HCT116 (cell line): ENCODE measurements at regions not wholly inside any gene's neighbourhood (a gene's known extent, or its start where the extent isn't known, plus 50 kb on each side); places are given as distances from the start of the nearest gene placed in this dataset.

Experiments used
- ATAC-seq: fragments of 200-7000 bp; cut with Tn5 transposase; 2 replicates; pipeline ENCODE4 v1.9.1; 2020; ENCODE audit warnings: mild to moderate bottlenecking, moderate library complexity
- BruUV-seq: library from RNA; stranded (reverse); fragments of 400-500 nt; replicated peaks from 2 replicates; lab custom pipeline; 2021; lab: Mats Ljungman, UMichigan
- CTCF ChIA-PET: fragments of 300-600 bp; sonication (Branson Sonifier 250); formaldehyde crosslinking; loops from one replicate; lab custom pipeline; 2021; ENCODE audit warnings: antibody characterized with exemption; lab: Charles Lee
- POLR2A ChIA-PET: fragments of 300-600, 350-600 bp; sonication (Branson Sonifier 250); formaldehyde crosslinking; loops from one replicate; lab custom pipeline; 2021; ENCODE audit warnings: antibody characterized with exemption; lab: Charles Lee
- RAD21 ChIA-PET, 2 experiments: fragments of 300-600 bp; sonication (Branson Sonifier 250); formaldehyde crosslinking; loops; one replicate each; lab custom pipeline; 2023; ENCODE audit warnings: low total read pairs in 2 of 2; ENCODE audit not compliant: uncharacterized antibody in 2 of 2, unreplicated experiment in 2 of 2, low non-redundant PET in 1 of 2; lab: Charles Lee
- DNase-seq: peaks from one replicate; pipeline ENCODE4 v3.0.0-alpha.2; 2010; ENCODE audit warnings: low read depth, low spot score
- H2AFZ ChIP-seq: fragments of 200-600 bp; shearing (Covaris generic), sonication (generic); 2 replicates; pipeline ENCODE4 v1.6.1; 2017; ENCODE audit warnings: low read depth, mixed run types, mixed read lengths, antibody characterized with exemption, low read length; ENCODE audit not compliant: poor library complexity, severe bottlenecking
- H3K27ac ChIP-seq: 2 replicates; pipeline ENCODE4 v1.5.1; 2012; ENCODE audit warnings: low read depth, low read length
- H3K27me3 ChIP-seq: fragments of 200-600 bp; sonication (generic); 2 replicates; pipeline ENCODE4 v1.6.1; 2016; ENCODE audit warnings: mixed run types, low read length, mixed read lengths; ENCODE audit not compliant: insufficient read depth
- H3K36me3 ChIP-seq, 2 experiments: fragments of 200-500 bp in 1 of 2; fragments of 200-600 bp in 1 of 2; sonication (Bioruptor generic) in 1 of 2; sonication (generic) in 1 of 2; 2 replicates each; pipeline versions ENCODE4 v1.5.1 to v1.6.1; 2014 to 2016; ENCODE audit warnings: low read length in 2 of 2, inconsistent platforms in 1 of 2, mixed read lengths in 1 of 2, mixed run types in 1 of 2; ENCODE audit not compliant: insufficient read depth in 2 of 2, control insufficient read depth in 1 of 2
- H3K4me1 ChIP-seq, 2 experiments: fragments of 200-600 bp in 1 of 2; sonication (generic) in 1 of 2; 2 replicates each; pipeline versions ENCODE4 v1.5.1 to v1.6.1; 2012 to 2017; ENCODE audit warnings: low read length in 2 of 2, inconsistent platforms in 1 of 2, mild to moderate bottlenecking in 1 of 2, mixed read lengths in 1 of 2, mixed run types in 1 of 2, moderate library complexity in 1 of 2; ENCODE audit not compliant: insufficient read depth in 2 of 2, control insufficient read depth in 1 of 2
- H3K4me2 ChIP-seq: fragments of 200-600 bp; sonication (generic); 2 replicates; pipeline ENCODE4 v1.6.1; 2017; ENCODE audit warnings: mixed run types, low read length, mixed read lengths
- H3K4me3 ChIP-seq, 2 experiments: fragments of 200-600 bp in 1 of 2; sonication (generic) in 1 of 2; replicated peaks in 1 of 2; 2 replicates each; pipeline ENCODE4 v1.5.1; 2011 to 2016; ENCODE audit warnings: low read length in 2 of 2, control low read depth in 1 of 2, low read depth in 1 of 2, mild to moderate bottlenecking in 1 of 2, mixed read lengths in 1 of 2, mixed run types in 1 of 2
- H3K79me2 ChIP-seq: fragments of 200-600 bp; sonication (generic); 2 replicates; pipeline ENCODE4 v1.6.1; 2017; ENCODE audit warnings: mild to moderate bottlenecking, mixed run types, low read length, moderate library complexity, mixed read lengths; ENCODE audit not compliant: insufficient read depth
- H3K9ac ChIP-seq: fragments of 200-600 bp; sonication (generic); 2 replicates; pipeline ENCODE4 v1.6.1; 2016; ENCODE audit warnings: low read length, mixed read lengths
- H3K9me2 ChIP-seq: fragments of 200-600 bp; sonication (generic), shearing (Covaris generic); 2 replicates; pipeline ENCODE4 v1.6.1; 2017; ENCODE audit warnings: mixed run types, mild to moderate bottlenecking, moderate library complexity; ENCODE audit not compliant: insufficient read depth
- H3K9me3 ChIP-seq, 2 experiments: fragments of 200-500 bp in 1 of 2; fragments of 200-600 bp in 1 of 2; sonication (Bioruptor generic) in 1 of 2; sonication (generic) in 1 of 2; 2 replicates each; pipeline ENCODE4 v1.6.1; 2014 to 2017; ENCODE audit warnings: low read length in 2 of 2, mixed read lengths in 2 of 2, inconsistent platforms in 1 of 2, low read depth in 1 of 2, mild to moderate bottlenecking in 1 of 2, mixed run types in 1 of 2, moderate library complexity in 1 of 2; ENCODE audit not compliant: control insufficient read depth in 1 of 2, insufficient read depth in 1 of 2
- H4K20me1 ChIP-seq: fragments of 200-600 bp; sonication (generic), shearing (Covaris generic); 2 replicates; pipeline ENCODE4 v1.6.1; 2017; ENCODE audit warnings: mixed run types, mild to moderate bottlenecking, moderate library complexity; ENCODE audit not compliant: insufficient read depth
- FOSL1 ChIP-seq: IDR thresholded peaks from 2 replicates; pipeline ENCODE4 v1.6.1; 2012; ENCODE audit warnings: low read depth
- JUND ChIP-seq: IDR thresholded peaks from 2 replicates; pipeline ENCODE4 v1.6.1; 2012
- POLR2A ChIP-seq: IDR thresholded peaks from 2 replicates; pipeline ENCODE4 v1.7.0; 2011; ENCODE audit warnings: borderline replicate concordance; ENCODE audit not compliant: insufficient read depth, insufficient read length; ENCODE audit errors: extremely low read depth
- POLR2AphosphoS5 ChIP-seq: IDR thresholded peaks from 2 replicates; pipeline ENCODE4 v1.6.1; 2011; ENCODE audit warnings: mild to moderate bottlenecking, low read depth, low read length, moderate library complexity
- RAD21 ChIP-seq: IDR thresholded peaks from 2 replicates; pipeline ENCODE4 v1.6.1; 2012; ENCODE audit warnings: low read depth, mild to moderate bottlenecking
- SIN3A ChIP-seq: IDR thresholded peaks from 2 replicates; pipeline ENCODE4 v1.6.1; 2012; ENCODE audit warnings: low read depth
- SRF ChIP-seq: IDR thresholded peaks from 2 replicates; pipeline ENCODE4 v1.6.1; 2012; ENCODE audit warnings: low read depth
- ZFX ChIP-seq: fragments of 450-650 bp; IDR thresholded peaks from 2 replicates; pipeline ENCODE4 v1.6.1; 2017
- ZNF274 ChIP-seq: fragments of 200-500 bp; sonication (Bioruptor generic); IDR thresholded peaks from 2 replicates; pipeline ENCODE4 v1.6.1; 2014; ENCODE audit warnings: mild to moderate bottlenecking, low read depth, low read length, inconsistent platforms
- intact Hi-C: fragments of 100-400 bp; cut with micrococcal nuclease; formaldehyde crosslinking; loops from 2 replicates; pipeline ENCODE4 v1.10.0; 2022
- TF ChIP-seq, protein P1 (sequence below): IDR thresholded peaks from 2 replicates; pipeline ENCODE4 v1.6.1; 2011; ENCODE audit warnings: mild to moderate bottlenecking, low read length, moderate library complexity; ENCODE audit not compliant: insufficient replicate concordance; ENCODE audit errors: extremely low read depth
- TF ChIP-seq, protein P2 (sequence below): IDR thresholded peaks from 2 replicates; pipeline ENCODE4 v1.6.1; 2012; ENCODE audit warnings: low read depth
- TF ChIP-seq, protein P3 (sequence below): IDR thresholded peaks from 2 replicates; pipeline ENCODE4 v1.6.1; 2012
- TF ChIP-seq, protein P4 (sequence below): IDR thresholded peaks from 2 replicates; pipeline ENCODE4 v1.6.1; 2012

DNA sequence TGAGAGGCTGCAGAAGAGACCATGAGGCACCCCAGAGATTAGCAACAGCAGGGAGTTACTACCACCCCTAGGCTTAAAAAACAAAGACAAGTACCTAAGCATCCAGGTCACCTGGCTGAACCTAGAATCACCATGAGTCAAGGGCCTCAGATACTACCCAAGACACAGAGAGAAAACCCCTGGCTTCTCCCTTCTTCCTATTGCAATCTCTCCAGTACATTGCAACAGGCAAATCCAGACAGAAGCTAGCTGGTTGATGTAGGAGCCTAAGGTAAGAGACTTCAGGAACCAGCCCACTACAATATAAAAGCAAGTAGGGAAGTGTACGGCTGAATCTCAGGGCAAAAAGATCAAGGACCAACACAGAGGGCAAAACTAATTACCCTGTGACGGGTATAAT is 367.2 kb downstream of the PLPP3 start:
- no TSS peak for BruUV-seq
- Histone ChIP-seq H3K4me2 (no peak overlapping the region), H3K9me2 (no peaks in the 10 kb centered on the region), H3K27me3 (no peaks in the 10 kb centered on the region), H3K27ac (no peak overlapping the region), H2AFZ (no peak overlapping the region), H3K4me1 (no peaks in the 10 kb centered on the region), H3K4me3 (no peak overlapping the region), H3K36me3 (no peaks in the 10 kb centered on the region), H3K79me2 (no peaks in the 10 kb centered on the region), H4K20me1 (no peaks in the 10 kb centered on the region), H3K9ac (no peak overlapping the region), H3K9me3 (no peaks in the 10 kb centered on the region)
- ChIA-PET CTCF (no interaction called here), RAD21 (no interaction called here), POLR2A (no interaction called here)
- intact Hi-C loops: no loop called here
- DNase-seq (no peak), ATAC-seq (no peak)
- TF ChIP-seq, protein P1, sequence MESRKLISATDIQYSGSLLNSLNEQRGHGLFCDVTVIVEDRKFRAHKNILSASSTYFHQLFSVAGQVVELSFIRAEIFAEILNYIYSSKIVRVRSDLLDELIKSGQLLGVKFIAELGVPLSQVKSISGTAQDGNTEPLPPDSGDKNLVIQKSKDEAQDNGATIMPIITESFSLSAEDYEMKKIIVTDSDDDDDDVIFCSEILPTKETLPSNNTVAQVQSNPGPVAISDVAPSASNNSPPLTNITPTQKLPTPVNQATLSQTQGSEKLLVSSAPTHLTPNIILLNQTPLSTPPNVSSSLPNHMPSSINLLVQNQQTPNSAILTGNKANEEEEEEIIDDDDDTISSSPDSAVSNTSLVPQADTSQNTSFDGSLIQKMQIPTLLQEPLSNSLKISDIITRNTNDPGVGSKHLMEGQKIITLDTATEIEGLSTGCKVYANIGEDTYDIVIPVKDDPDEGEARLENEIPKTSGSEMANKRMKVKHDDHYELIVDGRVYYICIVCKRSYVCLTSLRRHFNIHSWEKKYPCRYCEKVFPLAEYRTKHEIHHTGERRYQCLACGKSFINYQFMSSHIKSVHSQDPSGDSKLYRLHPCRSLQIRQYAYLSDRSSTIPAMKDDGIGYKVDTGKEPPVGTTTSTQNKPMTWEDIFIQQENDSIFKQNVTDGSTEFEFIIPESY: no peak
- TF ChIP-seq SRF (no peak), FOSL1 (no peak), SIN3A (no peak), POLR2A (no peak), JUND (no peak), POLR2AphosphoS5 (no peak), RAD21 (no peak), ZFX (no peak), ZNF274 (no peak)
- TF ChIP-seq, protein P2, sequence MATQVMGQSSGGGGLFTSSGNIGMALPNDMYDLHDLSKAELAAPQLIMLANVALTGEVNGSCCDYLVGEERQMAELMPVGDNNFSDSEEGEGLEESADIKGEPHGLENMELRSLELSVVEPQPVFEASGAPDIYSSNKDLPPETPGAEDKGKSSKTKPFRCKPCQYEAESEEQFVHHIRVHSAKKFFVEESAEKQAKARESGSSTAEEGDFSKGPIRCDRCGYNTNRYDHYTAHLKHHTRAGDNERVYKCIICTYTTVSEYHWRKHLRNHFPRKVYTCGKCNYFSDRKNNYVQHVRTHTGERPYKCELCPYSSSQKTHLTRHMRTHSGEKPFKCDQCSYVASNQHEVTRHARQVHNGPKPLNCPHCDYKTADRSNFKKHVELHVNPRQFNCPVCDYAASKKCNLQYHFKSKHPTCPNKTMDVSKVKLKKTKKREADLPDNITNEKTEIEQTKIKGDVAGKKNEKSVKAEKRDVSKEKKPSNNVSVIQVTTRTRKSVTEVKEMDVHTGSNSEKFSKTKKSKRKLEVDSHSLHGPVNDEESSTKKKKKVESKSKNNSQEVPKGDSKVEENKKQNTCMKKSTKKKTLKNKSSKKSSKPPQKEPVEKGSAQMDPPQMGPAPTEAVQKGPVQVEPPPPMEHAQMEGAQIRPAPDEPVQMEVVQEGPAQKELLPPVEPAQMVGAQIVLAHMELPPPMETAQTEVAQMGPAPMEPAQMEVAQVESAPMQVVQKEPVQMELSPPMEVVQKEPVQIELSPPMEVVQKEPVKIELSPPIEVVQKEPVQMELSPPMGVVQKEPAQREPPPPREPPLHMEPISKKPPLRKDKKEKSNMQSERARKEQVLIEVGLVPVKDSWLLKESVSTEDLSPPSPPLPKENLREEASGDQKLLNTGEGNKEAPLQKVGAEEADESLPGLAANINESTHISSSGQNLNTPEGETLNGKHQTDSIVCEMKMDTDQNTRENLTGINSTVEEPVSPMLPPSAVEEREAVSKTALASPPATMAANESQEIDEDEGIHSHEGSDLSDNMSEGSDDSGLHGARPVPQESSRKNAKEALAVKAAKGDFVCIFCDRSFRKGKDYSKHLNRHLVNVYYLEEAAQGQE: no peak
- TF ChIP-seq, protein P3, sequence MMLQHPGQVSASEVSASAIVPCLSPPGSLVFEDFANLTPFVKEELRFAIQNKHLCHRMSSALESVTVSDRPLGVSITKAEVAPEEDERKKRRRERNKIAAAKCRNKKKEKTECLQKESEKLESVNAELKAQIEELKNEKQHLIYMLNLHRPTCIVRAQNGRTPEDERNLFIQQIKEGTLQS: no peak
- TF ChIP-seq, protein P4, sequence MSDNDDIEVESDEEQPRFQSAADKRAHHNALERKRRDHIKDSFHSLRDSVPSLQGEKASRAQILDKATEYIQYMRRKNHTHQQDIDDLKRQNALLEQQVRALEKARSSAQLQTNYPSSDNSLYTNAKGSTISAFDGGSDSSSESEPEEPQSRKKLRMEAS: no peak
